ENCODE measurements at regions not wholly inside any gene's neighbourhood (a gene's known extent, or its start where the extent isn't known, plus 50 kb on each side); places are given as distances from the start of the nearest gene placed in this dataset.

- TF ChIP-seq, protein P1, sequence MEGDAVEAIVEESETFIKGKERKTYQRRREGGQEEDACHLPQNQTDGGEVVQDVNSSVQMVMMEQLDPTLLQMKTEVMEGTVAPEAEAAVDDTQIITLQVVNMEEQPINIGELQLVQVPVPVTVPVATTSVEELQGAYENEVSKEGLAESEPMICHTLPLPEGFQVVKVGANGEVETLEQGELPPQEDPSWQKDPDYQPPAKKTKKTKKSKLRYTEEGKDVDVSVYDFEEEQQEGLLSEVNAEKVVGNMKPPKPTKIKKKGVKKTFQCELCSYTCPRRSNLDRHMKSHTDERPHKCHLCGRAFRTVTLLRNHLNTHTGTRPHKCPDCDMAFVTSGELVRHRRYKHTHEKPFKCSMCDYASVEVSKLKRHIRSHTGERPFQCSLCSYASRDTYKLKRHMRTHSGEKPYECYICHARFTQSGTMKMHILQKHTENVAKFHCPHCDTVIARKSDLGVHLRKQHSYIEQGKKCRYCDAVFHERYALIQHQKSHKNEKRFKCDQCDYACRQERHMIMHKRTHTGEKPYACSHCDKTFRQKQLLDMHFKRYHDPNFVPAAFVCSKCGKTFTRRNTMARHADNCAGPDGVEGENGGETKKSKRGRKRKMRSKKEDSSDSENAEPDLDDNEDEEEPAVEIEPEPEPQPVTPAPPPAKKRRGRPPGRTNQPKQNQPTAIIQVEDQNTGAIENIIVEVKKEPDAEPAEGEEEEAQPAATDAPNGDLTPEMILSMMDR (IDR thresholded peaks at IDR 0.05; ENCODE audit: poor library complexity): no peak
- no peak for TF ChIP-seq EZH2phosphoT487 (IDR thresholded peaks at IDR 0.05; ENCODE audit: low read depth, severe bottlenecking, unreplicated experiment)
- TF ChIP-seq EZH2 (IDR thresholded peaks at IDR 0.05; ENCODE audit: borderline replicate concordance): no peak
Measured at GRCh38 chr10:117075064-117075463, 63.0 kb downstream of the VAX1 start.
